ENCODE measurements at regions not wholly inside any gene's neighbourhood (a gene's known extent, or its start where the extent isn't known, plus 50 kb on each side); places are given as distances from the start of the nearest gene placed in this dataset.

- FAIRE-seq, result peak; percentile 98
Observed at GRCh38 chr5:39525781-39526180, 101.0 kb upstream of the DAB2 start.

- FAIRE-seq, result no peak
Observed at GRCh38 chr5:39525271-39525670, 100.5 kb upstream of the DAB2 start.

- no peak for FAIRE-seq
Observed at GRCh38 chr5:39523821-39524220, 99.0 kb upstream of the DAB2 start.

GRCh38 chr5:39521940-39522590 lies 97.3 kb upstream of the DAB2 start:
- peak; percentile 44 for FAIRE-seq

- FAIRE-seq, result peak; percentile 79
Observed at GRCh38 chr5:39521098-39521860, 96.5 kb upstream of the DAB2 start.

GRCh38 chr5:39520232-39520572 lies 95.4 kb upstream of the DAB2 start:
- FAIRE-seq, result no peak

- FAIRE-seq, result no peak
Observed at GRCh38 chr5:39519566-39520231, 94.9 kb upstream of the DAB2 start.

- no peak for FAIRE-seq
Observed at GRCh38 chr5:39519079-39519478, 94.3 kb upstream of the DAB2 start.

GRCh38 chr5:39518516-39518915 lies 93.7 kb upstream of the DAB2 start:
- peak; percentile 100 for FAIRE-seq

- no peak for FAIRE-seq
Observed at GRCh38 chr5:39517800-39518199, 93.0 kb upstream of the DAB2 start.

GRCh38 chr5:39515881-39516280 lies 91.1 kb upstream of the DAB2 start:
- FAIRE-seq, result no peak

GRCh38 chr5:39513236-39513635 lies 88.5 kb upstream of the DAB2 start:
- FAIRE-seq, result no peak

- FAIRE-seq, result no peak
Observed at GRCh38 chr5:39506211-39506610, 81.4 kb upstream of the DAB2 start.

GRCh38 chr5:39505791-39506190 lies 81.0 kb upstream of the DAB2 start:
- FAIRE-seq, result no peak

GRCh38 chr5:39505363-39505762 lies 80.6 kb upstream of the DAB2 start:
- FAIRE-seq, result no peak

- FAIRE-seq, result peak; percentile 95
Observed at GRCh38 chr5:39503155-39503554, 78.4 kb upstream of the DAB2 start.

GRCh38 chr5:39502704-39503103 lies 77.9 kb upstream of the DAB2 start:
- FAIRE-seq, result no peak

GRCh38 chr5:39501397-39501796 lies 76.6 kb upstream of the DAB2 start:
- FAIRE-seq, result peak; percentile 98

- FAIRE-seq, result no peak
Observed at GRCh38 chr5:39500551-39501175, 75.9 kb upstream of the DAB2 start.

- peak; percentile 96 for FAIRE-seq
Observed at GRCh38 chr5:39498278-39498952, 73.6 kb upstream of the DAB2 start.

GRCh38 chr5:39497322-39497721 lies 72.5 kb upstream of the DAB2 start:
- FAIRE-seq, result no peak

- no peak for FAIRE-seq
Observed at GRCh38 chr5:39495227-39495626, 70.4 kb upstream of the DAB2 start.

- FAIRE-seq, result no peak
Observed at GRCh38 chr5:39494534-39494933, 69.8 kb upstream of the DAB2 start.
